ENCODE measurements at regions not wholly inside any gene's neighbourhood (a gene's known extent, or its start where the extent isn't known, plus 50 kb on each side); places are given as distances from the start of the nearest gene placed in this dataset.
"Not testable (repeated sequence)": the region's sequence is repeated elsewhere in the genome, so short reads cannot be mapped to it uniquely, and the experiment has no call there.

DNA sequence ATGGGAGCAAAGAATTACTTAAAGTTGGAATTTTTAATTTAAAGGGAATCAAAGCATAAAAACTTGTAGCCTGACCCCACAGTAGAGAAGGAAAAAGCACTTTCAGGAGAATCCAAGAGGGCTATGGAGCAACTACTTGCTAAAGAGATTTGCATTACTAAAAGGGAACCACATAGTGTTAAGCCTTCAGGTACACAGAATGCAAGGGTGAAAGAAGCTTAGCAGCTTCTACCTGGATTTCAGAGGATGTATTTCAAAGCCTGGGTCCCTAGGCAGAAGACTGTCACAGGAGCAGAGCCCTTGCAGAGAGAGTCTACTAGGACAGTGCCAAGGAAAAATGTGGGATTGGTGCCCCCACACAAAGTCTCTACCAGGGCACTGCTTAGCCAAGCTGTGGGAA, 575.0 kb downstream of the GBE1 start:
- Histone ChIP-seq H3K4me1 (no peaks in the 10 kb centered on the region), H3K36me3 (no peaks in the 10 kb centered on the region), H3K4me3 (no peak overlapping the region), H3K27ac (replicated peaks in 1 of 4) (no peak overlapping the region), H3K9me3 (peaks cover 0 to 8% (median 0%) of the 10 kb centered on the region in 4 donors), H3K27me3 (no peaks in the 10 kb centered on the region)
- TF ChIP-seq POLR2AphosphoS5 (IDR thresholded peaks at IDR 0.05) (no peak), CTCF (IDR thresholded peaks at IDR 0.05) (no peak), POLR2A (IDR thresholded peaks at IDR 0.05; ENCODE audit: low read depth) (no peak), EP300 (IDR thresholded peaks at IDR 0.05) (no peak)
- intact Hi-C loops (cut with DNase I), result no loop called here
- no peak for DNase-seq (ENCODE audit: extremely low spot score)

DNA sequence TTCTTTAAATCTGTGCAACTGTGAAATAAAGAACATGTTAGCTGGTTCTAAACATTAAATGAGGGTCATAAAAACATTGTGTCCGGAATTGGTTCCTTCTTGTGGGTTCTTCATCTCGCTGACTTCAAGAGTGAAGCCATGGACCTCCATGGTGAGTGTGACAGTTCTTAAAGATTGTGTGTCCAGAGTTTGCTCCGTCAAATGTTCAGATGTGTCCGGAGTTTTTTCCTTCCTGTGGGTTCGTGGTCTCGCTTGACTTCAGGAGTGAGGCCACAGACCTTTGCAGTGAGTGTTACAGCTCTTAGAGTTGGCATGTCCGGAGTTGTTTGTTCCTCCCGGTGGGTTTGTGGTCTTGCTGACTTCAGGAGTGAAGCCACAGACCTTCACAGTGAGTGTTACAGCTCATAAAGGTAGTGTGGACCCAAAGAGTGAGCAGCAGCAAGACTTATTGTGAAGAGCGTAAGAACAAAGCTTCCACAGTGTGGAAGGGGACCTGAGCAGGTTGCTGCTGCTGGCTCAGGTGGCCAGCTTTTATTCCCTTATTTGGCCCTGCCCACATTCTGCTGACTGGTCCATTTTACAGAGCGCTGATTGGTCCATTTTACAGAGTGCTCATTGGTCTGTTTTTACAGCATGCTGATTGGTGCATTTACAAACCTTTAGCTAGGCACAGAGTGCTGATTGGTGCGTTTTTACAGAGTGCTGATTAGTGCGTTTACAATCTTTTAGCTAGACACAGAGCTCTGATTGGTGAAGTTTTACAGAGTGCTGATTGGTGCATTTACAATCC, 579.2 kb downstream of the GBE1 start:
- H3K36me3 ChIP-seq; H3K27me3 ChIP-seq; intact Hi-C loops (cut with DNase I); H3K4me3 ChIP-seq; H3K4me1 ChIP-seq; DNase-seq (ENCODE audit: extremely low spot score); H3K27ac ChIP-seq (replicated peaks in 1 of 4); H3K9me3 ChIP-seq: not testable (repeated sequence)
- 73% methylated on average over 12 of the region's 12 CpGs for WGBS

GRCh38 chr3:81173514-81173913, 587.9 kb downstream of the GBE1 start:
- Histone ChIP-seq H3K4me3 (no peak overlapping the region), H3K9me3 (no peaks in the 10 kb centered on the region), H3K27ac (replicated peaks in 1 of 4) (no peak overlapping the region), H3K27me3 (no peaks in the 10 kb centered on the region), H3K36me3 (no peaks in the 10 kb centered on the region), H3K4me1 (no peaks in the 10 kb centered on the region)
- WGBS, result 65% methylated on average over 4 of the region's 4 CpGs
- DNase-seq (ENCODE audit: extremely low spot score), result no peak
- intact Hi-C loops (cut with DNase I), result no loop called here
- TF ChIP-seq POLR2AphosphoS5 (IDR thresholded peaks at IDR 0.05), result no peak
- no peak for TF ChIP-seq EP300 (IDR thresholded peaks at IDR 0.05)
- no peak for TF ChIP-seq CTCF (IDR thresholded peaks at IDR 0.05)
- TF ChIP-seq POLR2A (IDR thresholded peaks at IDR 0.05; ENCODE audit: low read depth), result no peak

DNA sequence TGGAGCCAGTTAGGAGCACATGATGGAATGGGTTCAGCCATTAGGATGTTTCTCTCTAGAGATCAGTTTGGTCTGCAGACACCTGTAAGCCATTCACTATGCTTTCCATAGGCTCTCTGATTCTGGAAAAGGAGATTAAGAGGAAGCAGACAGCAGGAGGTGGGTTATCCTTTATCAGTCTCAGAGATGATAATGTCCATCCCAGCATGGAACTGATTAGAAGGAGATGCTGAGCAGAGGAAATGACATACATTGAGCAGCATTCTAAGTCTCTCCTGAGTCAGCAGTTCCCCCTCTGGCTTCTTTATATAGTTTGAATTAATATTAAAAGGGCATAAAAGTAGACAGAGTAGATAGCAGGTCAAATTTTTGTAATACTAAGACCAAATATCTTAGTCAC, 591.1 kb downstream of the GBE1 start:
- DNase-seq (ENCODE audit: extremely low spot score), result no peak
- no peak for TF ChIP-seq EP300 (IDR thresholded peaks at IDR 0.05)
- no peak for TF ChIP-seq POLR2A (IDR thresholded peaks at IDR 0.05; ENCODE audit: low read depth)
- TF ChIP-seq POLR2AphosphoS5 (IDR thresholded peaks at IDR 0.05), result no peak
- TF ChIP-seq CTCF (IDR thresholded peaks at IDR 0.05), result no peak
- no peak overlapping the region for H3K4me3 ChIP-seq
- intact Hi-C loops (cut with DNase I), result no loop called here
- H3K4me1 ChIP-seq, result no peaks in the 10 kb centered on the region
- H3K36me3 ChIP-seq, result no peaks in the 10 kb centered on the region
- H3K27me3 ChIP-seq, result no peaks in the 10 kb centered on the region
- H3K9me3 ChIP-seq, result no peaks in the 10 kb centered on the region
- no peak overlapping the region for H3K27ac ChIP-seq (replicated peaks in 1 of 4)

DNA sequence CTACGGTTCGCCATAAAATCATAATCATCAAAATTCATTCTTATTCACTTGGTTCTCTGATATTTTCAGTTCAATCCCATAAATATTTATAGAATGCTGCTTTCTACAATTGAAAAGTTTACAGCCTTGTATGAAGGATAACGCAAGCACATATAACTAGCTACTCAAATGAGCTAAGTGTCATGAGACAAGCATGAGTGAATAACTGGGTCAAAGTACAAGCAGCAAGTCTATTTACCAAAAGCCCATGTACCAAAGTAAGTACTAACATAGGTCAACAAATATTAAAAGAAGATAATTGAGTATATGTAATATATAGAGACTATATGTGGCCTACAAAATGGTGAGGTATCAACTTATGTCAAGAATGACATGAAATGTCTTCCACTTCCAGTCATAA, 596.6 kb downstream of the GBE1 start:
- no peaks in the 10 kb centered on the region for H3K9me3 ChIP-seq
- TF ChIP-seq EP300 (IDR thresholded peaks at IDR 0.05), result no peak
- no peak for TF ChIP-seq POLR2A (IDR thresholded peaks at IDR 0.05; ENCODE audit: low read depth)
- no peak for TF ChIP-seq CTCF (IDR thresholded peaks at IDR 0.05)
- TF ChIP-seq POLR2AphosphoS5 (IDR thresholded peaks at IDR 0.05), result no peak
- no peak for DNase-seq (ENCODE audit: extremely low spot score)
- no peak overlapping the region for H3K4me3 ChIP-seq
- intact Hi-C loops (cut with DNase I), result no loop called here
- H3K27me3 ChIP-seq, result no peaks in the 10 kb centered on the region
- H3K27ac ChIP-seq (replicated peaks in 1 of 4), result no peak overlapping the region
- 92% methylated on average over 3 of the region's 3 CpGs for WGBS
- no peaks in the 10 kb centered on the region for H3K36me3 ChIP-seq
- no peaks in the 10 kb centered on the region for H3K4me1 ChIP-seq

Measured in esophagus muscularis mucosa (tissue), 4 donors.